ENCODE measurements at regions not wholly inside any gene's neighbourhood (a gene's known extent, or its start where the extent isn't known, plus 50 kb on each side); places are given as distances from the start of the nearest gene placed in this dataset.

DNA sequence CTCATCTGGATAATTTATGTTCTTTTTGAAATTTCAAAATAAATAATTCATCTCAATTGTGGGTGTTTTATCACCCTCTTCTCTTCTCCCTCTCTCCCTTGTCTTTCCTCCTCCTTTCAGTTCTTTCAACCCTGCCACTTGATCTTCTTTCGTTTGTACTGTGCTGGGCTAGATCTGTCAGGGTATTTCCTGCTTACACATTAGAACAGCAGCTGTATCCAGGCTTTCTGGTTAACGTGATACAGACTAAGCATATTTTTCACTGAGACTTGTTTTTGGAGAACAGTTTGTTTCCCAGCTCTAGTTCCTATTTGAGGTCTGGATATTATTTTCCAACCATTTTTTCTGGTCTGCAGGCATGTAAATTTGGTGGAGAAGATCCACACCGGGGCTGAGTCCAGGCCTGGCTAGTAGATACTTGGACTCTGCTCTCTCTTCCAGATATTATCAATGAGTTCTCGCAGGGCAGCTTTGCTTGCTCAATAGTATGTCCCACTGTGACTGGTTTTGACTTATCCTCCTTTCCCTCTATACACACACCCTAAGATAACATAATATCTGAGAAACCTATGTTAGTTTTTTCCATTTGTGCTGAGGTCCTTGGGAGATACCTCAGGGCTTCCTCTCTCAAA lies 1310.7 kb upstream of the TENM3 start:
- DNase-seq (no peak), ATAC-seq (ENCODE audit: insufficient read depth, low read depth) (no peak)
- TF ChIP-seq, protein P1, sequence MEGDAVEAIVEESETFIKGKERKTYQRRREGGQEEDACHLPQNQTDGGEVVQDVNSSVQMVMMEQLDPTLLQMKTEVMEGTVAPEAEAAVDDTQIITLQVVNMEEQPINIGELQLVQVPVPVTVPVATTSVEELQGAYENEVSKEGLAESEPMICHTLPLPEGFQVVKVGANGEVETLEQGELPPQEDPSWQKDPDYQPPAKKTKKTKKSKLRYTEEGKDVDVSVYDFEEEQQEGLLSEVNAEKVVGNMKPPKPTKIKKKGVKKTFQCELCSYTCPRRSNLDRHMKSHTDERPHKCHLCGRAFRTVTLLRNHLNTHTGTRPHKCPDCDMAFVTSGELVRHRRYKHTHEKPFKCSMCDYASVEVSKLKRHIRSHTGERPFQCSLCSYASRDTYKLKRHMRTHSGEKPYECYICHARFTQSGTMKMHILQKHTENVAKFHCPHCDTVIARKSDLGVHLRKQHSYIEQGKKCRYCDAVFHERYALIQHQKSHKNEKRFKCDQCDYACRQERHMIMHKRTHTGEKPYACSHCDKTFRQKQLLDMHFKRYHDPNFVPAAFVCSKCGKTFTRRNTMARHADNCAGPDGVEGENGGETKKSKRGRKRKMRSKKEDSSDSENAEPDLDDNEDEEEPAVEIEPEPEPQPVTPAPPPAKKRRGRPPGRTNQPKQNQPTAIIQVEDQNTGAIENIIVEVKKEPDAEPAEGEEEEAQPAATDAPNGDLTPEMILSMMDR (IDR thresholded peaks at IDR 0.05; ENCODE audit: borderline replicate concordance, extremely low read depth, low read length, poor library complexity, severe bottlenecking): no peak
- no peak for TF ChIP-seq EZH2 (IDR thresholded peaks at IDR 0.05; ENCODE audit: borderline replicate concordance, low read depth, low read length, severe bottlenecking)
- Histone ChIP-seq H3K36me3 (ENCODE audit: insufficient read depth, low read length) (no peaks in the 10 kb centered on the region), H3K9me3 (ENCODE audit: insufficient read depth, low read length, severe bottlenecking) (peaks cover 3% of the 10 kb centered on the region), H4K20me1 (ENCODE audit: insufficient read depth, low read length) (no peaks in the 10 kb centered on the region), H3K9ac (ENCODE audit: low read depth, low read length) (no peak overlapping the region), H3K4me2 (ENCODE audit: insufficient read depth, low read length) (no peak overlapping the region), H2AFZ (ENCODE audit: low read depth, low read length) (no peak overlapping the region), H3K27ac (ENCODE audit: low read length) (no peak overlapping the region), H3K27me3 (ENCODE audit: insufficient read depth, low read length, poor library complexity) (no peaks in the 10 kb centered on the region), H3K79me2 (ENCODE audit: insufficient read depth, low read length) (no peaks in the 10 kb centered on the region), H3K4me3 (ENCODE audit: low read depth in 1 of 2, low read length in 2 of 2) (no peak overlapping the region), H3K4me1 (ENCODE audit: insufficient read depth, low read length) (no peaks in the 10 kb centered on the region)

GRCh38 chr4:180937083-180937482 lies 1306.1 kb upstream of the TENM3 start:
- H2AFZ ChIP-seq (ENCODE audit: low read depth, low read length): no peak overlapping the region

DNA sequence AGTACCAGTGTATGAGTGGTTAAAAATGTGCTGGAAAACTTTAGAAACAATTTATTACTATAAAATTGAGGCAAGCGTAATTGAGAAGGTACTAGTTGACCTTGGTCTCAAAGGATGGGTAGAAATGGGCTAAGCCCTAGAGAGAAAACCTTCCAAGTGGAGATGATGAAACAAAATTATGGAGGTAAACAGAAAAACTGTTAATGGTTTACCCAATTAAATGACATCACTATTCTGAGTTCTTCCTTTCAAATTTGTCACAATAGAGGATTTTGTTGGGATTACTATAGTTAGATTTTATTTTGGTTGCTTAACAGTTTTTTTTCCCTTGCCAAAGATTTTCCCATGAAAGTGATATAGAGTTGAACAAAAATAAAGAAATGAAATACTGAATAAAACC lies 1302.5 kb upstream of the TENM3 start:
- no peak overlapping the region for H2AFZ ChIP-seq (ENCODE audit: low read depth, low read length)
- H3K27me3 ChIP-seq (ENCODE audit: insufficient read depth, low read length, poor library complexity): no peaks in the 10 kb centered on the region
- no peaks in the 10 kb centered on the region for H4K20me1 ChIP-seq (ENCODE audit: insufficient read depth, low read length)
- H3K4me3 ChIP-seq (ENCODE audit: low read depth in 1 of 2, low read length in 2 of 2): no peak overlapping the region
- no peaks in the 10 kb centered on the region for H3K79me2 ChIP-seq (ENCODE audit: insufficient read depth, low read length)
- no peaks in the 10 kb centered on the region for H3K36me3 ChIP-seq (ENCODE audit: insufficient read depth, low read length)
- no peak overlapping the region for H3K27ac ChIP-seq (ENCODE audit: low read length)
- H3K4me2 ChIP-seq (ENCODE audit: insufficient read depth, low read length): no peak overlapping the region
- TF ChIP-seq EZH2 (IDR thresholded peaks at IDR 0.05; ENCODE audit: borderline replicate concordance, low read depth, low read length, severe bottlenecking): no peak
- TF ChIP-seq, protein P1 (IDR thresholded peaks at IDR 0.05; ENCODE audit: borderline replicate concordance, extremely low read depth, low read length, poor library complexity, severe bottlenecking): no peak
- DNase-seq: no peak
- no peak for ATAC-seq (ENCODE audit: insufficient read depth, low read depth)
- H3K4me1 ChIP-seq (ENCODE audit: insufficient read depth, low read length): no peaks in the 10 kb centered on the region
- H3K9ac ChIP-seq (ENCODE audit: low read depth, low read length): no peak overlapping the region
- H3K9me3 ChIP-seq (ENCODE audit: insufficient read depth, low read length, severe bottlenecking): no peaks in the 10 kb centered on the region

More at GRCh38 chr4:180937083-180937482, 1306.1 kb upstream of the TENM3 start:
- H3K4me1 ChIP-seq (ENCODE audit: insufficient read depth, low read length): no peaks in the 10 kb centered on the region
- no peak overlapping the region for H3K9ac ChIP-seq (ENCODE audit: low read depth, low read length)
- ATAC-seq (ENCODE audit: insufficient read depth, low read depth) (no peak), DNase-seq (no peak)
- H3K27ac ChIP-seq (ENCODE audit: low read length): no peak overlapping the region
- no peaks in the 10 kb centered on the region for H3K36me3 ChIP-seq (ENCODE audit: insufficient read depth, low read length)
- no peak overlapping the region for H3K4me2 ChIP-seq (ENCODE audit: insufficient read depth, low read length)
- TF ChIP-seq, protein P1 (IDR thresholded peaks at IDR 0.05; ENCODE audit: borderline replicate concordance, extremely low read depth, low read length, poor library complexity, severe bottlenecking): no peak
- no peak for TF ChIP-seq EZH2 (IDR thresholded peaks at IDR 0.05; ENCODE audit: borderline replicate concordance, low read depth, low read length, severe bottlenecking)
- no peaks in the 10 kb centered on the region for H3K27me3 ChIP-seq (ENCODE audit: insufficient read depth, low read length, poor library complexity)
- peaks cover 3% of the 10 kb centered on the region for H3K9me3 ChIP-seq (ENCODE audit: insufficient read depth, low read length, severe bottlenecking)
- H3K4me3 ChIP-seq (ENCODE audit: low read depth in 1 of 2, low read length in 2 of 2): no peak overlapping the region
- H4K20me1 ChIP-seq (ENCODE audit: insufficient read depth, low read length): no peaks in the 10 kb centered on the region
- no peaks in the 10 kb centered on the region for H3K79me2 ChIP-seq (ENCODE audit: insufficient read depth, low read length)
